ENCODE measurements at regions not wholly inside any gene's neighbourhood (a gene's known extent, or its start where the extent isn't known, plus 50 kb on each side); places are given as distances from the start of the nearest gene placed in this dataset.

GRCh38 chr2:67567886-67568285 is 170.8 kb downstream of the ETAA1 start:
- no peaks in the 10 kb centered on the region for H3K4me1 ChIP-seq (ENCODE audit: control insufficient read depth in 3 of 3, insufficient read depth in 2 of 3, low read depth in 1 of 3, low read length in 2 of 3)
- no peak overlapping the region for H3K4me3 ChIP-seq (ENCODE audit: low read depth in 1 of 3, low read length in 3 of 3)
- FAIRE-seq (no peak), DNase-seq (no peak)
- H3K27me3 ChIP-seq (ENCODE audit: control insufficient read depth in 3 of 3, insufficient read depth in 3 of 3, low read length in 3 of 3), result no peaks in the 10 kb centered on the region
- no peak overlapping the region for H3K27ac ChIP-seq (ENCODE audit: low read depth in 1 of 3, low read length in 2 of 3)
- no peaks in the 10 kb centered on the region for H3K36me3 ChIP-seq (ENCODE audit: control insufficient read depth in 3 of 3, insufficient read depth in 2 of 3, low read depth in 1 of 3, low read length in 3 of 3)
- peaks cover 0 to 6% of the 10 kb centered on the region in 2 donors for H3K9me3 ChIP-seq (ENCODE audit: control insufficient read depth in 2 of 2, insufficient read depth in 1 of 2, low read depth in 1 of 2, low read length in 1 of 2)

- peaks cover 0 to 6% of the 10 kb centered on the region in 2 donors for H3K9me3 ChIP-seq (ENCODE audit: control insufficient read depth in 2 of 2, insufficient read depth in 1 of 2, low read depth in 1 of 2, low read length in 1 of 2)
- 58 to 90% (median 69%) methylated on average over 2 of the region's 2 CpGs for WGBS, 3 donors
These were observed 173.5 kb downstream of the ETAA1 start for GRCh38 chr2:67570611-67571010.

GRCh38 chr2:67571785-67572718 is 174.9 kb downstream of the ETAA1 start:
- FAIRE-seq (no peak), DNase-seq (peak; percentile 13 to 21)
- H3K4me3 ChIP-seq (ENCODE audit: low read depth in 1 of 3, low read length in 3 of 3), result no peak overlapping the region
- H3K9me3 ChIP-seq (ENCODE audit: control insufficient read depth in 2 of 2, insufficient read depth in 1 of 2, low read depth in 1 of 2, low read length in 1 of 2), result peaks cover 0 to 6% of the 10 kb centered on the region in 2 donors
- H3K36me3 ChIP-seq (ENCODE audit: control insufficient read depth in 3 of 3, insufficient read depth in 2 of 3, low read depth in 1 of 3, low read length in 3 of 3), result no peaks in the 10 kb centered on the region
- no peaks in the 10 kb centered on the region for H3K4me1 ChIP-seq (ENCODE audit: control insufficient read depth in 3 of 3, insufficient read depth in 2 of 3, low read depth in 1 of 3, low read length in 2 of 3)
- H3K27me3 ChIP-seq (ENCODE audit: control insufficient read depth in 3 of 3, insufficient read depth in 3 of 3, low read length in 3 of 3), result no peaks in the 10 kb centered on the region
- no peak overlapping the region for H3K27ac ChIP-seq (ENCODE audit: low read depth in 1 of 3, low read length in 2 of 3)

More at GRCh38 chr2:67570611-67571010, 173.5 kb downstream of the ETAA1 start:
- Histone ChIP-seq H3K4me3 (ENCODE audit: low read depth in 1 of 3, low read length in 3 of 3) (no peak overlapping the region), H3K36me3 (ENCODE audit: control insufficient read depth in 3 of 3, insufficient read depth in 2 of 3, low read depth in 1 of 3, low read length in 3 of 3) (no peaks in the 10 kb centered on the region), H3K27ac (ENCODE audit: low read depth in 1 of 3, low read length in 2 of 3) (no peak overlapping the region), H3K27me3 (ENCODE audit: control insufficient read depth in 3 of 3, insufficient read depth in 3 of 3, low read length in 3 of 3) (no peaks in the 10 kb centered on the region), H3K4me1 (ENCODE audit: control insufficient read depth in 3 of 3, insufficient read depth in 2 of 3, low read depth in 1 of 3, low read length in 2 of 3) (no peaks in the 10 kb centered on the region)
- DNase-seq (no peak), FAIRE-seq (no peak)

GRCh38 chr2:67572721-67573435 is 175.7 kb downstream of the ETAA1 start:
- Histone ChIP-seq H3K9me3 (ENCODE audit: control insufficient read depth in 2 of 2, insufficient read depth in 1 of 2, low read depth in 1 of 2, low read length in 1 of 2) (peaks cover 0 to 3% of the 10 kb centered on the region in 2 donors), H3K27ac (ENCODE audit: low read depth in 1 of 3, low read length in 2 of 3) (no peak overlapping the region), H3K4me3 (ENCODE audit: low read depth in 1 of 3, low read length in 3 of 3) (no peak overlapping the region), H3K27me3 (ENCODE audit: control insufficient read depth in 3 of 3, insufficient read depth in 3 of 3, low read length in 3 of 3) (no peaks in the 10 kb centered on the region), H3K4me1 (ENCODE audit: control insufficient read depth in 3 of 3, insufficient read depth in 2 of 3, low read depth in 1 of 3, low read length in 2 of 3) (no peaks in the 10 kb centered on the region), H3K36me3 (ENCODE audit: control insufficient read depth in 3 of 3, insufficient read depth in 2 of 3, low read depth in 1 of 3, low read length in 3 of 3) (no peaks in the 10 kb centered on the region)
- 59 to 70% (median 68%) methylated on average over 3 of the region's 3 CpGs for WGBS, 3 donors
- FAIRE-seq, result no peak
- DNase-seq, result peak in 1 of 2 donors; percentile 33

- Histone ChIP-seq H3K27me3 (ENCODE audit: control insufficient read depth in 3 of 3, insufficient read depth in 3 of 3, low read length in 3 of 3) (no peaks in the 10 kb centered on the region), H3K4me3 (ENCODE audit: low read depth in 1 of 3, low read length in 3 of 3) (no peak overlapping the region), H3K4me1 (ENCODE audit: control insufficient read depth in 3 of 3, insufficient read depth in 2 of 3, low read depth in 1 of 3, low read length in 2 of 3) (peaks cover 0 to 2% (median 0%) of the 10 kb centered on the region in 3 donors), H3K36me3 (ENCODE audit: control insufficient read depth in 3 of 3, insufficient read depth in 2 of 3, low read depth in 1 of 3, low read length in 3 of 3) (no peaks in the 10 kb centered on the region), H3K9me3 (ENCODE audit: control insufficient read depth in 2 of 2, insufficient read depth in 1 of 2, low read depth in 1 of 2, low read length in 1 of 2) (peaks cover 0 to 3% of the 10 kb centered on the region in 2 donors), H3K27ac (ENCODE audit: low read depth in 1 of 3, low read length in 2 of 3) (no peak overlapping the region)
- WGBS, 3 donors, result 57 to 72% (median 67%) methylated on average over 2 of the region's 2 CpGs
- DNase-seq (no peak), FAIRE-seq (no peak)
These were observed 177.1 kb downstream of the ETAA1 start for GRCh38 chr2:67574230-67574629.

GRCh38 chr2:67576226-67576625 is 179.1 kb downstream of the ETAA1 start:
- Histone ChIP-seq H3K36me3 (ENCODE audit: control insufficient read depth in 3 of 3, insufficient read depth in 2 of 3, low read depth in 1 of 3, low read length in 3 of 3) (no peaks in the 10 kb centered on the region), H3K9me3 (ENCODE audit: control insufficient read depth in 2 of 2, insufficient read depth in 1 of 2, low read depth in 1 of 2, low read length in 1 of 2) (peaks cover 0 to 2% of the 10 kb centered on the region in 2 donors), H3K27ac (ENCODE audit: low read depth in 1 of 3, low read length in 2 of 3) (no peak overlapping the region), H3K4me1 (ENCODE audit: control insufficient read depth in 3 of 3, insufficient read depth in 2 of 3, low read depth in 1 of 3, low read length in 2 of 3) (peaks cover 0 to 2% (median 0%) of the 10 kb centered on the region in 3 donors), H3K27me3 (ENCODE audit: control insufficient read depth in 3 of 3, insufficient read depth in 3 of 3, low read length in 3 of 3) (no peaks in the 10 kb centered on the region), H3K4me3 (ENCODE audit: low read depth in 1 of 3, low read length in 3 of 3) (no peak overlapping the region)
- DNase-seq, result no peak
- FAIRE-seq, result no peak
- 54 to 65% (median 59%) methylated on average over 2 of the region's 2 CpGs for WGBS, 3 donors

- FAIRE-seq, result no peak
- no peaks in the 10 kb centered on the region for H3K27me3 ChIP-seq (ENCODE audit: control insufficient read depth in 3 of 3, insufficient read depth in 3 of 3, low read length in 3 of 3)
- WGBS, 3 donors, result 89 to 93% (median 89%) methylated on average over 4 of the region's 4 CpGs
These were observed 179.9 kb downstream of the ETAA1 start for GRCh38 chr2:67576991-67577390.

GRCh38 chr2:67579216-67579615 is 182.1 kb downstream of the ETAA1 start:
- H3K4me1 ChIP-seq (ENCODE audit: control insufficient read depth in 3 of 3, insufficient read depth in 2 of 3, low read depth in 1 of 3, low read length in 2 of 3), result peaks cover 0 to 2% (median 0%) of the 10 kb centered on the region in 3 donors
- peaks cover 0 to 13% of the 10 kb centered on the region in 2 donors for H3K9me3 ChIP-seq (ENCODE audit: control insufficient read depth in 2 of 2, insufficient read depth in 1 of 2, low read depth in 1 of 2, low read length in 1 of 2)
- no peaks in the 10 kb centered on the region for H3K36me3 ChIP-seq (ENCODE audit: control insufficient read depth in 3 of 3, insufficient read depth in 2 of 3, low read depth in 1 of 3, low read length in 3 of 3)
- H3K27me3 ChIP-seq (ENCODE audit: control insufficient read depth in 3 of 3, insufficient read depth in 3 of 3, low read length in 3 of 3), result no peaks in the 10 kb centered on the region
- DNase-seq (peak; percentile 5 to 32), FAIRE-seq (no peak)
- no peak overlapping the region for H3K4me3 ChIP-seq (ENCODE audit: low read depth in 1 of 3, low read length in 3 of 3)
- peak overlapping the region in 1 of 3 donors; percentile 7 for H3K27ac ChIP-seq (ENCODE audit: low read depth in 1 of 3, low read length in 2 of 3)
- WGBS, 3 donors, result 4 to 30% (median 14%) methylated on average over 2 of the region's 2 CpGs

More at GRCh38 chr2:67576991-67577390, 179.9 kb downstream of the ETAA1 start:
- Histone ChIP-seq H3K36me3 (ENCODE audit: control insufficient read depth in 3 of 3, insufficient read depth in 2 of 3, low read depth in 1 of 3, low read length in 3 of 3) (no peaks in the 10 kb centered on the region), H3K27ac (ENCODE audit: low read depth in 1 of 3, low read length in 2 of 3) (no peak overlapping the region), H3K9me3 (ENCODE audit: control insufficient read depth in 2 of 2, insufficient read depth in 1 of 2, low read depth in 1 of 2, low read length in 1 of 2) (peaks cover 0 to 7% of the 10 kb centered on the region in 2 donors), H3K4me3 (ENCODE audit: low read depth in 1 of 3, low read length in 3 of 3) (no peak overlapping the region), H3K4me1 (ENCODE audit: control insufficient read depth in 3 of 3, insufficient read depth in 2 of 3, low read depth in 1 of 3, low read length in 2 of 3) (peaks cover 0 to 2% (median 0%) of the 10 kb centered on the region in 3 donors)
- no peak for DNase-seq

All from small intestine (tissue), 7 donors.